H7 (cell line): ENCODE measurements at regions not wholly inside any gene's neighbourhood (a gene's known extent, or its start where the extent isn't known, plus 50 kb on each side); places are given as distances from the start of the nearest gene placed in this dataset.
"Not testable (repeated sequence)": the region's sequence is repeated elsewhere in the genome, so short reads cannot be mapped to it uniquely, and the experiment has no call there.

Source experiments
- DNase-seq: peaks from one replicate; pipeline ENCODE4 v3.0.0; 2012
- H3K27me3 ChIP-seq: 2 replicates; pipeline ENCODE4 v1.6.0; 2011; ENCODE audit warnings: mild to moderate bottlenecking, low read length; ENCODE audit not compliant: control insufficient read depth, insufficient read depth
- H3K36me3 ChIP-seq: replicated peaks from 2 replicates; pipeline ENCODE4 v1.5.1; 2011; ENCODE audit warnings: low read length; ENCODE audit not compliant: control insufficient read depth, insufficient read depth
- H3K4me3 ChIP-seq: 2 replicates; pipeline ENCODE4 v1.5.1; 2011; ENCODE audit warnings: low read depth, mild to moderate bottlenecking, control low read depth, low read length, moderate library complexity; ENCODE audit not compliant: insufficient read depth

DNA sequence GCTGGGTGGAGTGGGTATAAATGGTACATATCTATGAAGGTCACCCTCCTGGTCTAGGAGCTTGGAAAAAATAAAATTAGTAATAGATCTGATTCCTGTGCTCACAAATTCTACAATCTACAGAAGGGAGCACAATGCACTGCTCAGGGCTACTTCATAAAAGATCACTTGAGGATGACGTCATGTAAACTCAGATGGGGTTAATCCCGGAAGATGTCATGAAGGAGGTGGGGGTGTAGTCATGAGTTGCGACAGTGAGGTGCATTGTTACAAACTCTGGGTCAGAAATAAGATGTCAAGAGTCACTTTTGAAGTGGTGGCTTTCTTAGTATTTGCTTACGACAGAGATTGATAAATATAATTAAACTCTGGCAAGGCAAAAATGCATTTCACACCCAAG lies 68.2 kb downstream of the LHX9 start:
- H3K4me3 ChIP-seq: no peak overlapping the region
- H3K36me3 ChIP-seq: no peaks in the 10 kb centered on the region
- H3K27me3 ChIP-seq: no peaks in the 10 kb centered on the region
- DNase-seq: no peak

DNA sequence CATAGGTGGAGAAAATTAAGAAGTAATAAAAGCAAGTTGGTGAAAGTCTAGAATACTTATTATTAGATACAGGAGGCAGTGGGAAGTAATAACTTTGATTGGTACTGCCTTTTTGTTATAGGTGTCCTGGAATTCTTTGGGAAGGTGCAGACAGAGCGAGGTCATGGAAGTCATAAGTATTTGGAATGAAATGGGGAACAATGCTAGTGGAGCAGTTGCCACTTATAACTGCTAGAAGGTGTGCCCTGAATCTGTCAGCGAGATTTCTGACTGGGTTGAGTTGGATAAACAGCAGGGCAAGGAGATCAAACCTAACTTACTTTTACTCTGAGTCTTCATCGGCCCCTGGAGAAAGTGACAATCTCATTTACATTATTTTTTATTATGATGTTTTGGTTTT lies 69.6 kb downstream of the LHX9 start:
- DNase-seq: no peak
- H3K36me3 ChIP-seq: no peaks in the 10 kb centered on the region

GRCh38 chr1:197987294-197987693 lies 70.1 kb downstream of the LHX9 start:
- Histone ChIP-seq H3K27me3 (no peaks in the 10 kb centered on the region), H3K36me3 (no peaks in the 10 kb centered on the region), H3K4me3 (no peak overlapping the region)
- no peak for DNase-seq

More for the DNA sequence above, 69.6 kb downstream of the LHX9 start:
- Histone ChIP-seq H3K27me3 (no peaks in the 10 kb centered on the region), H3K4me3 (no peak overlapping the region)

DNA sequence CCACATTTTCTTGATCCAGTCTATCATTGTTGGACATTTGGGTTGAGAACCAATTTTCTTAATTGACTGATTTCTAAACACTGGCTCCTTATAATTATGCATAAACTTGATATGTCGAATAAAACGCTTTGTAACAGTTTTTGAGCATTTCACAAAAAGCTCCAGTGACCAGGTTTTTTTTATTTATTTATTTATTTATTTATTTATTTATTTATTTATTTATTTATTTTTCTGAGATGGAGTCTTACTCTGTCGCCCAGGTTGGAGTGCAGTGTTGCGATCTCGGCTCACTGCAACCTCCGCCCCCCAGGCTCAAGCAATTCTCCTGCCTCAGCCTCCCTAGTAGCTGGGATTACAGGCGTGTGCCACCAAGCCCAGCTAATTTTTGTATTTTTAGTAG lies 71.4 kb downstream of the LHX9 start:
- H3K4me3 ChIP-seq, H3K36me3 ChIP-seq, H3K27me3 ChIP-seq, DNase-seq: not testable (repeated sequence)

GRCh38 chr1:197989058-197989457 lies 71.9 kb downstream of the LHX9 start:
- H3K36me3 ChIP-seq: no peaks in the 10 kb centered on the region
- no peaks in the 10 kb centered on the region for H3K27me3 ChIP-seq
- H3K4me3 ChIP-seq: no peak overlapping the region
- no peak for DNase-seq

DNA sequence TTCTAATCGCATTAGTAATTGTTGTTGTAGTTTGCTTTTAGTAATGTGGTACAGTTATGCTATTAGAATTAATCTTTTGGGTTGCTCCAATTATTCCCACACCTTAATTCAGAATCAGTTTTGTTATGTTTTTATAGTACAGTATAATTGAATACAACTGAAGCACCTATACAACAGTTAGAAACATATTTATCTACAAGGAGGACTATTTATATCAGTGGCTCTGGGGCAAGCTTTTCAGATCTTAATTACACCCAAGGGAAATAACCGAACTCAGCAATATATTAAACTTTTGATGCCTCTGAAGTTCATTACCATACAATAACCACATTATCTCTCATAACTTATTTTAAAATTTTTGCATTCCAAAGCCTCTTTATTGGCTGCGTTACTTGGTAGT lies 74.4 kb downstream of the LHX9 start:
- no peak for DNase-seq
- Histone ChIP-seq H3K27me3 (no peaks in the 10 kb centered on the region), H3K4me3 (no peak overlapping the region), H3K36me3 (no peaks in the 10 kb centered on the region)

- no peaks in the 10 kb centered on the region for H3K27me3 ChIP-seq
- no peak for DNase-seq
These were observed 77.8 kb downstream of the LHX9 start for GRCh38 chr1:197994907-197995407.

GRCh38 chr1:197995408-197996258 lies 78.5 kb downstream of the LHX9 start:
- Histone ChIP-seq H3K4me3 (no peak overlapping the region), H3K27me3 (no peaks in the 10 kb centered on the region), H3K36me3 (no peaks in the 10 kb centered on the region)
- DNase-seq: no peak

More at GRCh38 chr1:197994907-197995407, 77.8 kb downstream of the LHX9 start:
- no peaks in the 10 kb centered on the region for H3K36me3 ChIP-seq
- no peak overlapping the region for H3K4me3 ChIP-seq

- H3K27me3 ChIP-seq, H3K36me3 ChIP-seq, DNase-seq, H3K4me3 ChIP-seq: not testable (repeated sequence)
These were observed 79.0 kb downstream of the LHX9 start for GRCh38 chr1:197996259-197996512.

GRCh38 chr1:197998110-197998509 lies 80.9 kb downstream of the LHX9 start:
- Histone ChIP-seq H3K36me3 (no peaks in the 10 kb centered on the region), H3K4me3 (no peak overlapping the region), H3K27me3 (no peaks in the 10 kb centered on the region)
- no peak for DNase-seq

- no peak for DNase-seq
- no peaks in the 10 kb centered on the region for H3K36me3 ChIP-seq
- H3K4me3 ChIP-seq: no peak overlapping the region
- no peaks in the 10 kb centered on the region for H3K27me3 ChIP-seq
These were observed 84.7 kb downstream of the LHX9 start for GRCh38 chr1:198001776-198002408.

DNA sequence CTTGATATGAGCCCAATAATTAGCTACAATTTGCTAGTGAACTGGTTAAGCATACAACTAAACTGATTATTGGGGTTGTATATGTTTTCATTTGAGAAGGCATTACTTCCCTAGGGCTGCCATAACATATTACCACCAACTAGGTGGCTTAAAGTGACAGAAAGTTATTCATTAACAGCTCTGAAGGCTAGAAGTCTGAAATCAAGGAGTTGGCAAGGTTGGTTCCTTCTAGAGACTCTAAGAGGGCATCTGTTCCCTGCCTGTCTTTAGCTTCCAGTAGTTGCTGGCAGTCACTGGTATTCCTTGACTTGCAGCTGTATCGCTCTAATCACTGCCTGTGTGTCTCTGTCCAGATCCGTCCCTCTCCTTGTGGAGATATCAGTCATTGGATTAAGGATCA lies 86.3 kb downstream of the LHX9 start:
- no peak for DNase-seq
- H3K36me3 ChIP-seq: no peaks in the 10 kb centered on the region

DNA sequence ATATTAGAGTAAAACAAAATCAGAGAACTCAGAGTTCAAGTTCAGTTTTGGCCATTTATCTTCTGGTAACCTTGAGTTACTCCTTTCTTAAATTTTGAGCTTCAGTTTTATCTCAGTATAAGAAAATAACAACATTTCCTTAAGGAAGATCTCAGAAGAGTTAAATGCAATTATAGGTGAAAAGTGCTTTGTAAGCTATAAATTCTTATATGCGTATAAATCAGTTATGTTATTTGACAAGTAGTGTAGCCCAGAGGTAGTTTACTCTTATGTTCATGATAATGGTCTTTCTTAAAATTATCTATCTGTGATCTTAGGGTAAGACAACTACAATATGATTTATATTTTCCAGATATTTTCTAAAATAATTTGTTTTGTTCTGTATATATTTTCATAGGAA lies 89.8 kb downstream of the LHX9 start:
- Histone ChIP-seq H3K4me3 (no peak overlapping the region), H3K36me3 (no peaks in the 10 kb centered on the region), H3K27me3 (no peaks in the 10 kb centered on the region)
- no peak for DNase-seq

More for the DNA sequence above, 86.3 kb downstream of the LHX9 start:
- H3K4me3 ChIP-seq: no peak overlapping the region
- no peaks in the 10 kb centered on the region for H3K27me3 ChIP-seq

DNA sequence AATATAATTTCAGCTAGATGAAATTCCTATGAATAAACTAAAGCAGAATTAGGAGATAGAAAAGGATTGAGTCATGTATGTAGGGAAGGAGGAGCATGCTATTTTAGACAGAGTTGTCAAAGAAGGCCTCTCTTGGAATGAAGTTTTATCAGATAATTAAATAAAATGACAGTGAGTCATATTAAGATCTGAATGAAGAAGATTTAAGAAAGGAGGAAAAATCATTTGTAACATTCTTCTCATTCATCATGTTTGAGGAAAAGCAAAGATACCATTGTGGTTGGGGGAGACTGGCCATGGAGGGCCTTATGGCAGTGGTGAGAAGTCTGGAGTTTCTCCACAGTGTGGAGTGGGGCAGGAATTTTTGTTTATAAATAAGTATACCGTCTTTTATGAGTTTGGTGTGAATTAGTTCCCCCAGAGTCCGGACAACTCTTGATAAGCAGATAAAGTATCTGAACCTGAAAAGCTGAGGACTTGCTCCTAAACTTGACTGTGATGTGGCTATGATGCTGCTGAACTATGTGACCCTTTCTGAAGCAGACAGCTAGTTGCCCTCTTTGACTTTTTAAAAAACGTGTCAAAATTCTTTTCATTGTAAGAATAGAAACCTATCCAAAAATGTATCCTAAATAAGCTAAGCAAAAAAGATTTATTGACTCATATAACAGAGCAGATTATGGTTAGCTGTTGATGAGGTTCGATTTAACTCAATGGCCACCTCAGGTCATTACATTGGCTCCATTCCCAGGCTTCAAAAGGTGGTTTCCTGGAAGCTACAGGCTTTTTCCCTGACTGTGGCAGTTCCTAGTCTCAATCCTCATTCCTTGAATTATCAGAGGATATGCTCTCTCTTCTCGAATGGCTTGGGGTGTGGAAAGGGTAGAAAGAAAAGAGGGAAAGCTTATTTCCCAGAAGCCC lies 90.8 kb downstream of the LHX9 start:
- no peaks in the 10 kb centered on the region for H3K27me3 ChIP-seq
- H3K4me3 ChIP-seq: no peak overlapping the region
- no peaks in the 10 kb centered on the region for H3K36me3 ChIP-seq
- no peak for DNase-seq
